ENCODE measurements at regions not wholly inside any gene's neighbourhood (a gene's known extent, or its start where the extent isn't known, plus 50 kb on each side); places are given as distances from the start of the nearest gene placed in this dataset.

DNA sequence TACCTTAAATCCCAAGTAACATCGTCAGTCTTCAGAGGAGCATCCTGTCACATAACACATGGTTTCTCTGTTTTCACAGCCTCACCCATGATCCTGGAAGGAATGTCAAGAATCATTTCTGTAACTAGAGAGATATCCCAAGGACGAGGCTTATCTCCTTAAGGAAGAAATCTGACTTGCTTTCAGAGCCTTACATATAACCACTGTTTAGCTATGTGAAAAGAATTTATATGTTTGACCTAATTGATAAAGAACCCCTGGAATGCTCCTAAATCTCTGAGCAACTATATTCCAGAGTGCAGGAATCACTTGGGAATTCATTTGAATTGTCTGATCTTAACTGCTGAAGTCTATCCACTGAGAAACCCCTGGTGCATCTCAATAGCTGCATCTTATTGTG lies 243.1 kb downstream of the ALDH8A1 start:
- TF ChIP-seq, protein P1, sequence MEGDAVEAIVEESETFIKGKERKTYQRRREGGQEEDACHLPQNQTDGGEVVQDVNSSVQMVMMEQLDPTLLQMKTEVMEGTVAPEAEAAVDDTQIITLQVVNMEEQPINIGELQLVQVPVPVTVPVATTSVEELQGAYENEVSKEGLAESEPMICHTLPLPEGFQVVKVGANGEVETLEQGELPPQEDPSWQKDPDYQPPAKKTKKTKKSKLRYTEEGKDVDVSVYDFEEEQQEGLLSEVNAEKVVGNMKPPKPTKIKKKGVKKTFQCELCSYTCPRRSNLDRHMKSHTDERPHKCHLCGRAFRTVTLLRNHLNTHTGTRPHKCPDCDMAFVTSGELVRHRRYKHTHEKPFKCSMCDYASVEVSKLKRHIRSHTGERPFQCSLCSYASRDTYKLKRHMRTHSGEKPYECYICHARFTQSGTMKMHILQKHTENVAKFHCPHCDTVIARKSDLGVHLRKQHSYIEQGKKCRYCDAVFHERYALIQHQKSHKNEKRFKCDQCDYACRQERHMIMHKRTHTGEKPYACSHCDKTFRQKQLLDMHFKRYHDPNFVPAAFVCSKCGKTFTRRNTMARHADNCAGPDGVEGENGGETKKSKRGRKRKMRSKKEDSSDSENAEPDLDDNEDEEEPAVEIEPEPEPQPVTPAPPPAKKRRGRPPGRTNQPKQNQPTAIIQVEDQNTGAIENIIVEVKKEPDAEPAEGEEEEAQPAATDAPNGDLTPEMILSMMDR (conservative IDR thresholded peaks at IDR 0.05), result no peak
- no peak for TF ChIP-seq EZH2 (IDR thresholded peaks at IDR 0.05; ENCODE audit: low read depth)
